K562 (cell line): ENCODE measurements at regions not wholly inside any gene's neighbourhood (a gene's known extent, or its start where the extent isn't known, plus 50 kb on each side); places are given as distances from the start of the nearest gene placed in this dataset.

Experiments used
- ATAC-seq: fragments of 200-7000 bp; cut with Tn5 transposase; 3 replicates; pipeline ENCODE4 v1.9.1; 2020; ENCODE audit warnings: moderate library complexity
- BruUV-seq: library from RNA; stranded (reverse); fragments of 400-500 nt; replicated peaks from 2 replicates; lab custom pipeline; 2021; lab: Mats Ljungman, UMichigan
- CTCF ChIA-PET: fragments of 300-600 bp; formaldehyde crosslinking; extraction: SDS; loops from one replicate; lab custom pipeline; 2021; ENCODE audit warnings: low intra/inter-chr PET ratio; lab: Yijun Ruan, JAX
- POLR2A ChIA-PET: fragments of 300-600, 350-650 bp; sonication (Branson Sonifier 250); formaldehyde crosslinking; extraction: SDS; loops from one replicate; lab custom pipeline; 2021; ENCODE audit warnings: antibody characterized with exemption, inconsistent platforms; lab: Yijun Ruan, JAX
- DNase-seq, 4 experiments: peaks; one replicate each; pipeline versions ENCODE4 v3.0.0 to v3.0.0-alpha.2; 2011 to 2018; ENCODE audit warnings: low spot score in 3 of 4, mixed read lengths in 3 of 4; ENCODE audit errors: extremely low read depth in 1 of 4
- FAIRE-seq: peaks from 2 replicates; lab custom pipeline; 2011; peaks lifted over from hg19 to GRCh38; lab: Jason Lieb, UNC
- H2AFZ ChIP-seq: 2 replicates; pipeline ENCODE4 v1.6.0; 2011; ENCODE audit warnings: low read depth, low read length, control low read depth, inconsistent platforms
- H3K27ac ChIP-seq: fragments of 200-600 bp; 3 replicates; pipeline ENCODE4 v1.8.0; 2011; ENCODE audit warnings: low read depth, mild to moderate bottlenecking, control low read depth, inconsistent platforms, low read length, moderate library complexity, mixed read lengths; ENCODE audit errors: extremely low read depth
- H3K27me3 ChIP-seq, 2 experiments: fragments of 300-600 bp in 1 of 2; 2 replicates in 1 of 2; 3 replicates in 1 of 2; pipeline versions ENCODE4 v1.6.0 to v1.8.0; 2011; ENCODE audit warnings: inconsistent platforms in 2 of 2, low read length in 2 of 2, mild to moderate bottlenecking in 1 of 2, mixed read lengths in 1 of 2, moderate library complexity in 1 of 2; ENCODE audit not compliant: control insufficient read depth in 2 of 2, insufficient read depth in 2 of 2
- H3K36me3 ChIP-seq: fragments of 300-600 bp; 3 replicates; pipeline ENCODE4 v1.8.0; 2011; ENCODE audit warnings: mild to moderate bottlenecking, low read length, inconsistent platforms; ENCODE audit not compliant: control insufficient read depth, insufficient read depth
- H3K4me1 ChIP-seq, 2 experiments: fragments of 200-600 bp in 1 of 2; replicated peaks in 1 of 2; 2 replicates in 1 of 2; 3 replicates in 1 of 2; pipeline versions ENCODE4 v1.5.1 to v1.8.0; 2011; ENCODE audit warnings: inconsistent platforms in 2 of 2, low read length in 2 of 2, mild to moderate bottlenecking in 1 of 2, mixed read lengths in 1 of 2, moderate library complexity in 1 of 2; ENCODE audit not compliant: control insufficient read depth in 2 of 2, insufficient read depth in 2 of 2
- H3K4me2 ChIP-seq: 2 replicates; pipeline ENCODE4 v1.6.1; 2011; ENCODE audit warnings: low read length, control low read depth, inconsistent platforms, mixed read lengths; ENCODE audit not compliant: insufficient read depth
- H3K4me3 ChIP-seq: fragments of 200-600 bp; sonication (generic), shearing (Covaris generic); 2 replicates; pipeline ENCODE4 v1.5.1; 2016; ENCODE audit warnings: control low read depth, inconsistent platforms
- H3K79me2 ChIP-seq: fragments of 200-600 bp; 3 replicates; pipeline ENCODE4 v1.8.0; 2011; ENCODE audit warnings: low read length, inconsistent platforms; ENCODE audit not compliant: control insufficient read depth, insufficient read depth
- H3K9ac ChIP-seq, 2 experiments: 2 replicates each; pipeline versions ENCODE4 v1.6.0 to v1.6.1; 2011; ENCODE audit warnings: low read depth in 2 of 2, low read length in 2 of 2, control low read depth in 1 of 2, inconsistent platforms in 1 of 2, mild to moderate bottlenecking in 1 of 2, mixed read lengths in 1 of 2; ENCODE audit not compliant: insufficient read depth in 1 of 2
- H3K9me1 ChIP-seq: one replicate; pipeline ENCODE4 v1.6.0; 2011; ENCODE audit warnings: inconsistent platforms, mild to moderate bottlenecking, low read length, moderate library complexity; ENCODE audit not compliant: control insufficient read depth, insufficient read depth
- H3K9me3 ChIP-seq: replicated peaks from 2 replicates; pipeline ENCODE4 v1.5.1; 2011; ENCODE audit warnings: low read depth, low read length, inconsistent platforms; ENCODE audit not compliant: control insufficient read depth, insufficient read depth
- H4K20me1 ChIP-seq: replicated peaks from 2 replicates; pipeline ENCODE4 v1.6.1; 2011; ENCODE audit warnings: low read length, inconsistent platforms, mixed read lengths; ENCODE audit not compliant: control insufficient read depth, insufficient read depth
- AFF4 ChIP-seq: sonication (generic); formaldehyde crosslinking; IDR thresholded peaks from 2 replicates; pipeline ENCODE4 v1.8.0; 2023; ENCODE audit warnings: mild to moderate bottlenecking, missing genetic modification reagents
- CHD7 ChIP-seq: fragments of 200-600 bp; sonication (generic); IDR thresholded peaks from one replicate; pipeline ENCODE4 v1.6.1; 2012; ENCODE audit warnings: mild to moderate bottlenecking, low read depth, low read length, inconsistent platforms
- PTRF ChIP-seq: fragments of 450-650 bp; IDR thresholded peaks from 2 replicates; pipeline ENCODE4 v1.6.1; 2016; ENCODE audit warnings: mild to moderate bottlenecking, missing genetic modification characterization, missing compliant biosample characterization
- ZFP36 ChIP-seq: fragments of 150-350 bp; IDR thresholded peaks from 2 replicates; pipeline ENCODE4 v1.6.1; 2018; ENCODE audit warnings: low read length, low read depth; ENCODE audit not compliant: partially characterized antibody
- ZNF165 ChIP-seq: fragments of 250-450 bp; sonication (Bioruptor Pico); IDR thresholded peaks from 2 replicates; pipeline ENCODE4 v1.4.0; 2020; ENCODE audit warnings: borderline replicate concordance
- ZNF274 ChIP-seq: IDR thresholded peaks from 2 replicates; pipeline ENCODE4 v1.6.1; 2011; ENCODE audit warnings: low read depth, mild to moderate bottlenecking, low read length, moderate library complexity, borderline replicate concordance
- ZNF707 ChIP-seq: fragments of 250-450 bp; sonication (Bioruptor Pico); conservative IDR thresholded peaks from 2 replicates; pipeline ENCODE4 v1.8.0; 2022; ENCODE audit warnings: inconsistent platforms, mild to moderate bottlenecking, moderate library complexity
- WGBS: fragments of 100-300 bp; shearing (Covaris generic); methylation state at CpG from one replicate; pipeline ENCODE4 v1.1.6; 2016; ENCODE audit warnings: low coverage, mixed read lengths; ENCODE audit not compliant: insufficient coverage; ENCODE audit errors: missing lambda C conversion rate; 5-methylcytosine and 5-hydroxymethylcytosine counted together
- in situ Hi-C: fragments of 300-500 bp; cut with MboI; formaldehyde crosslinking; loops from 4 replicates; pipeline ENCODE4 v1.15.0; 2018; ENCODE audit warnings: inconsistent platforms, mixed read lengths
- intact Hi-C: fragments of 100-400 bp; cut with micrococcal nuclease; formaldehyde crosslinking; loops from 2 replicates; pipeline ENCODE4 v1.14.2; 2022

DNA sequence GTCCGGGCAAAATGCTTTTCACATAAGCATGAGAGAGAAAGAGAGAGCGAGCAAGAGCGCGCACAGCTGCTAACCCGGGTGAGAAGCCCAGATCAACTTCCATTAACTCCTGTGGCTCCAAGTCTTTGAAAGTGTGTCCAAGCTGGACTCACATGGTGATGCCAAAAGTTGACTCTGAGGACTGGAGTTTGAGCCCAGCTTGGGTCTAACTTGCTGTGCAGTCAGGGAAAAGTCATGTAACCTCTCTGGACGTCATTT lies 357.2 kb upstream of the SULF2 start:
- no peaks in the 10 kb centered on the region for H4K20me1 ChIP-seq
- H3K9me3 ChIP-seq, result no peaks in the 10 kb centered on the region
- H3K36me3 ChIP-seq, result no peaks in the 10 kb centered on the region
- FAIRE-seq, result no peak
- H3K27ac ChIP-seq, result no peak overlapping the region
- no peak for ATAC-seq
- WGBS, result 29% methylated on average over 4 of the region's 6 CpGs
- ChIA-PET CTCF (no interaction called here), POLR2A (interaction anchor here (0.6 to 1.2 kb wide), 3 partner anchors 22 to 883 kb away, joined by 3 to 4 read pairs (median 3); no protein-coding TSS in a partner anchor)
- in situ Hi-C loops, result no loop called here
- H3K9ac ChIP-seq, result no peak overlapping the region
- peaks cover 0 to 10% of the 10 kb centered on the region in 2 experiments; a peak in 1 of 5 replicates for H3K4me1 ChIP-seq
- H3K4me3 ChIP-seq, result no peak overlapping the region
- no peaks in the 10 kb centered on the region for H3K79me2 ChIP-seq
- peaks cover 1 to 7% of the 10 kb centered on the region in 2 experiments; a peak in 1 of 5 replicates for H3K27me3 ChIP-seq
- TF ChIP-seq AFF4 (no peak), ZFP36 (peak; percentile 8), PTRF (no peak), ZNF165 (CRISPR knock-in tag) (no peak), ZNF707 (CRISPR knock-in tag) (no peak), CHD7 (no peak), ZNF274 (no peak)
- no TSS peak for BruUV-seq
- no peak overlapping the region for H2AFZ ChIP-seq
- DNase-seq, result no peak
- no peak overlapping the region; the same call in 1 of the 2 replicates for H3K4me2 ChIP-seq
- intact Hi-C loops, result no loop called here
- no peaks in the 10 kb centered on the region for H3K9me1 ChIP-seq
